ENCODE measurements at regions not wholly inside any gene's neighbourhood (a gene's known extent, or its start where the extent isn't known, plus 50 kb on each side); places are given as distances from the start of the nearest gene placed in this dataset.
A peak's percentile ranks its signal among the peaks of the same experiment; 100 is the strongest.

DNA sequence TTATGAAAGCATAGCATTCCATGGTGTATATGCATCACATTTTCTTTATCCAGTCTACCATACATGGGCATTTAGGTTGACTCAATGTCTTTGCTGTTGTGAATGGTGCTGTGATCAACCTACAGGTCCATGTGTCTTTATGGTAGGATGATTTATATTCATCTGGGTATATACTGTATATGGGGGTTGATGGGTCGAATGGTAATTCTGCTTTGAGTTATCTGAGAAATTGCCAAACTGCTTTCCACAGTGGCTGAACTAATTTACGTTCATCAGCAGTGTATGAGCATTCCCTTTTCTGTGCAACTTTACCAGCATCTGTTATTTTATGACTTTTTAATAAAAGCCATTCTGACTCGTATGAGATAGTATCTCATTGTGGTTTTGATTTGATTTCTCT, 662.4 kb upstream of the BCHE start:
- Mint-ChIP-seq H3K36me3 (ENCODE audit: low read depth) (no peaks in the 10 kb centered on the region), H3K9me3 (peaks cover 10% of the 10 kb centered on the region), H3K4me3 (no peak overlapping the region), H3K4me1 (peaks cover 8% of the 10 kb centered on the region), H3K27me3 (ENCODE audit: low read depth) (no peaks in the 10 kb centered on the region), H3K27ac (peak overlapping the region in 1 of 3 experiments; percentile 30)
- TF ChIP-seq, protein P1, sequence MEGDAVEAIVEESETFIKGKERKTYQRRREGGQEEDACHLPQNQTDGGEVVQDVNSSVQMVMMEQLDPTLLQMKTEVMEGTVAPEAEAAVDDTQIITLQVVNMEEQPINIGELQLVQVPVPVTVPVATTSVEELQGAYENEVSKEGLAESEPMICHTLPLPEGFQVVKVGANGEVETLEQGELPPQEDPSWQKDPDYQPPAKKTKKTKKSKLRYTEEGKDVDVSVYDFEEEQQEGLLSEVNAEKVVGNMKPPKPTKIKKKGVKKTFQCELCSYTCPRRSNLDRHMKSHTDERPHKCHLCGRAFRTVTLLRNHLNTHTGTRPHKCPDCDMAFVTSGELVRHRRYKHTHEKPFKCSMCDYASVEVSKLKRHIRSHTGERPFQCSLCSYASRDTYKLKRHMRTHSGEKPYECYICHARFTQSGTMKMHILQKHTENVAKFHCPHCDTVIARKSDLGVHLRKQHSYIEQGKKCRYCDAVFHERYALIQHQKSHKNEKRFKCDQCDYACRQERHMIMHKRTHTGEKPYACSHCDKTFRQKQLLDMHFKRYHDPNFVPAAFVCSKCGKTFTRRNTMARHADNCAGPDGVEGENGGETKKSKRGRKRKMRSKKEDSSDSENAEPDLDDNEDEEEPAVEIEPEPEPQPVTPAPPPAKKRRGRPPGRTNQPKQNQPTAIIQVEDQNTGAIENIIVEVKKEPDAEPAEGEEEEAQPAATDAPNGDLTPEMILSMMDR (IDR thresholded peaks at IDR 0.05; ENCODE audit: unreplicated experiment in 3 of 3), result no peak

DNA sequence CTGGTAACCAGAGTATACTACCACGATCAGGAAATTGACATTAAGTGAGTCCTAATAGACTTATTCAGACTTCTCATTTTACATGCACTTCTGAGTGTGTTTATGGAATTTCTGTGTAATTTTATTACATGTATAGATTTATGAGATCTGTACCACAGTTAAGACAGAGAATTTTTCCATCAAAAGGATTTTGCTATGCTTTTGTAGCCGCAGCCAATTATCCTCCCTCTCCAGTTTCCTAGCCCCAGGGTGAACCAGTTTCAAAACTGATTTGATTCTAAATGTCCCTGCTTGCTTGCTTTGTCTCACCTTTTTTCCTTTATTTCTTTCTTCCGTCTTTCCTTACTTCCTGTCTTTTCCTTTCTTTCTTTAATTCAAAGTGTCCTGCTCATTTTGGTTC, 661.2 kb upstream of the BCHE start:
- H3K27ac Mint-ChIP-seq, result peak overlapping the region in 1 of 3 experiments; percentile 17
- peaks cover 8% of the 10 kb centered on the region for H3K4me1 Mint-ChIP-seq
- peaks cover 5% of the 10 kb centered on the region for H3K9me3 Mint-ChIP-seq
- H3K4me3 Mint-ChIP-seq, result no peak overlapping the region
- no peaks in the 10 kb centered on the region for H3K27me3 Mint-ChIP-seq (ENCODE audit: low read depth)
- TF ChIP-seq, protein P1 (IDR thresholded peaks at IDR 0.05; ENCODE audit: unreplicated experiment in 3 of 3), result no peak
- no peaks in the 10 kb centered on the region for H3K36me3 Mint-ChIP-seq (ENCODE audit: low read depth)

DNA sequence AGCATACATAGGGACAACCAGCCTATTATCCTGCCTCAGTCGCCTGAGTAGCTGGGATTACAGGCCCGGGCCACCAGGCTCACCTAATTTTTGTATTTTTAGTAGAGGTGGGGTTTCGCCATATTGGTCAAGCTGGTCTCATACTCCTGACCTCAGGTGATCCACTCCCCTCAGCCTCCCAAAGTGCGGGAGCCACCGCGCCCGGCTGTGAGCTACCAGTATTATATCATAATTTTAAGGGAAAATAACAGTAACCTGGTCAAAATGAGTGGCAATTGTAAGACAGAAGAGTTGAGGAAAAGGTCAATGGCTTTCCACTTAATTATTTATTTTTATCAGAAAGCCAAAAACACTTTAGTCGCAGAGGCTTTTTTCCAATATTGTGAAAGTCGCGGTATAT, 652.6 kb upstream of the BCHE start:
- Mint-ChIP-seq H3K27me3 (ENCODE audit: low read depth) (no peaks in the 10 kb centered on the region), H3K4me1 (no peaks in the 10 kb centered on the region), H3K4me3 (no peak overlapping the region), H3K36me3 (ENCODE audit: low read depth) (no peaks in the 10 kb centered on the region), H3K9me3 (no peaks in the 10 kb centered on the region), H3K27ac (no peak overlapping the region)
- TF ChIP-seq, protein P1 (IDR thresholded peaks at IDR 0.05; ENCODE audit: unreplicated experiment in 3 of 3), result no peak

DNA sequence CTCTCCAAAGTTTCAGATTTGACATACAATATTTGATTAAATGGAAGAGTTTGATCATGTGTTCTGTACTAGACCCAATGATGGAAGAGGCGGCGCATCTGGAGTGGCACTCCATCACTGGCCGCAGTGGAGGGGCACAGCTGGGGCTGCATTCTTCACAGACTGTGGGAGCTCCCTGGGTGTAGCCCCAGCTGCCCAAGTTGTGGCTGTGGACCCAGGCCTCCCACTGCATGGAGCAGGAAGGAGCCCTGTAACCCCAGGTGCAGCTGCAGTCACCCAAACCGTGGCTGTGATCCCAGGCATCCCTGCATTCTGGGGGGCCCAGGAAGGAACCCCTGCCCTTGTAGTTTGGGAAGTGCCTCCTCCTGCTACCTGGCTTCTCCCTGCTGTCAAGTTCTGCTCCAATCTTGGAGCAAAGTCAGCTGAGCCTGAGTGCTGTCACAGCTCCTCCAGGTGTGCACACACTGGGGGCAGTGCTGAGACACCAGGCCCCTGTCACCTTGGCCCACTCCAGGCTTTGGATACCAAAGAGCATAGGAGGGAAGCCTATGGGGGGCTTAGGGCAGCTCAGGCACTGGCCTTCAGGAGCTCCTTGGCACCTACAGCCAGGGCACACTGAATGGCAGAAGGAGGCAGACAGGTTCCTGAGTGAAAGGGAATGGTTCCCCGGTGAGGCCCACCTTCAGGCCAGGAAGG, 651.9 kb upstream of the BCHE start:
- Mint-ChIP-seq H3K4me3 (no peak overlapping the region), H3K4me1 (no peaks in the 10 kb centered on the region), H3K27me3 (ENCODE audit: low read depth) (no peaks in the 10 kb centered on the region), H3K27ac (no peak overlapping the region), H3K36me3 (ENCODE audit: low read depth) (no peaks in the 10 kb centered on the region), H3K9me3 (no peaks in the 10 kb centered on the region)
- TF ChIP-seq, protein P1 (IDR thresholded peaks at IDR 0.05; ENCODE audit: unreplicated experiment in 3 of 3), result no peak

DNA sequence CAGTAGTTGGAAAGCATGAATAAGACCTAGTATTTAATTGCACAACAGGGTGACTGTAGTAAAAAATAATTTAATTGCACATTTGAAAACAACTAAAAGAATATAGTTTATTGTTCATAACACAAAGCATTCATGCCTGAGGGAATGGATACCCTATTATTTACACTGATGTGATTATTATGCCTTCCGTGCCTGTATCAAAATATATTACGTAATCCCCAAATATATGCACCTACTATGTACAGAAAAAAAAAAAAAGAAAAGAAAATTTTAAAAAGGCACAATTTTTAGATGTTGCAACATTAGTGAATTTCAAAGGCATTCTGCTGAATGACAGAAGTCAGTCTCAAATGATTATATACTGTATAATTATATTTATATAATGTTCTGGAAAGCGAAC, 647.2 kb upstream of the BCHE start:
- Mint-ChIP-seq H3K4me3 (no peak overlapping the region), H3K36me3 (ENCODE audit: low read depth) (no peaks in the 10 kb centered on the region), H3K27me3 (ENCODE audit: low read depth) (no peaks in the 10 kb centered on the region), H3K9me3 (peaks cover 2% of the 10 kb centered on the region), H3K4me1 (no peaks in the 10 kb centered on the region), H3K27ac (no peak overlapping the region)
- TF ChIP-seq, protein P1 (IDR thresholded peaks at IDR 0.05; ENCODE audit: unreplicated experiment in 3 of 3), result no peak

DNA sequence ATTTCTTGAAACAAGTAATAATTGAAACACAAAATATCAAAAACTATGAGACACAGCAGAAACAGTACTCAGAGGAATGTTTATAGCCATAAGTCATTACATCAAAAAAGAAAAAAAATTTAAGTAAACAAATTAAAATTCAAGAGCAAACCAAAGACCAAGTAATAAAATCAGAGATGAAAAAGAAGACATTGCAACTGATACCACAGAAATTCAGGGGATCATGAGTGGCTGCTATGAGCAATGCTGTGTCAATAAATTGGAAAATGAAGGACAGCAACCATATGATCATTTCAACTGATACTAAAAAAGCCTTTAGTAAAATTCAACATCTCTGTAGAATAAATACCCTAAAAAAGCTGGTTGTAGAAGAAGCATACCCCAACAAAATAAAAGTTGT, 644.1 kb upstream of the BCHE start:
- Mint-ChIP-seq H3K36me3 (ENCODE audit: low read depth) (no peaks in the 10 kb centered on the region), H3K4me1 (no peaks in the 10 kb centered on the region), H3K27ac (no peak overlapping the region), H3K4me3 (no peak overlapping the region), H3K27me3 (ENCODE audit: low read depth) (no peaks in the 10 kb centered on the region), H3K9me3 (peaks cover 7% of the 10 kb centered on the region)
- TF ChIP-seq, protein P1 (IDR thresholded peaks at IDR 0.05; ENCODE audit: unreplicated experiment in 3 of 3), result no peak

Data from nephron (organoid).